ENCODE measurements at regions not wholly inside any gene's neighbourhood (a gene's known extent, or its start where the extent isn't known, plus 50 kb on each side); places are given as distances from the start of the nearest gene placed in this dataset.
"Not testable (repeated sequence)": the region's sequence is repeated elsewhere in the genome, so short reads cannot be mapped to it uniquely, and the experiment has no call there.

DNA sequence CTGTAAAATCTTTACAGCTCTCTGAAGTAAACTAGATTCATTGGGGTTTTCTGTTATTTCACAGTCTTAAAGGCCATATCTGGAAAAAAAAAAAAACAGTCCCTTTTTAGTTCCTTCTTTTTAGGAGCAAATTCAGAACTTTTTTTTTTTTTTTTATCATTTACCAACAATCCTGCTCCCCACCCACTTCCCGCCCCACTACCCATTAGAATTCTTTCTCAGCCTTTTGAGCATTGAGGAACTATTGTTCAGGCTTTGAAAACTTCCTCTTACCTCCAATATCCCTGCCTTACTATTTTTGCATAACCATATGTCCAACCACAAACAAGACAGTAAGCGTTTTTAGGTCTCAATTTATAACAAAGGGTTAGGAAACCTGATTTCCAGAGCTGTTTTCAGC is 330.1 kb downstream of the PLPP3 start:
- no peak overlapping the region for H3K4me2 ChIP-seq (ENCODE audit: extremely low read depth, insufficient read depth, low read length)
- H3K9me3 ChIP-seq (ENCODE audit: control insufficient read depth, insufficient read depth, low read depth, low read length): no peaks in the 10 kb centered on the region
- H4K20me1 ChIP-seq (ENCODE audit: control insufficient read depth, extremely low read depth, insufficient read depth, low read length): no peaks in the 10 kb centered on the region
- H3K36me3 ChIP-seq (ENCODE audit: control insufficient read depth, insufficient read depth, low read length): no peaks in the 10 kb centered on the region
- DNase-seq (ENCODE audit: low read depth in 2 of 2): no peak
- no peaks in the 10 kb centered on the region for H3K4me1 ChIP-seq (ENCODE audit: control insufficient read depth, extremely low read depth, insufficient read depth, low read length)
- H2AFZ ChIP-seq (ENCODE audit: low read length): no peak overlapping the region
- no peak overlapping the region for H3K27ac ChIP-seq (ENCODE audit: insufficient read depth, low read length)
- no peaks in the 10 kb centered on the region for H3K79me2 ChIP-seq (ENCODE audit: control insufficient read depth, insufficient read depth, low read length)
- TF ChIP-seq EZH2 (IDR thresholded peaks at IDR 0.05; ENCODE audit: low read length, missing control alignments): no peak
- H3K9ac ChIP-seq (ENCODE audit: insufficient read depth, low read length): no peak overlapping the region
- no peak overlapping the region for H3K4me3 ChIP-seq (replicated peaks in 1 of 4; ENCODE audit: control extremely low read depth in 1 of 4, insufficient read depth in 1 of 4, low read depth in 3 of 4, low read length in 4 of 4)
- H3K27me3 ChIP-seq (ENCODE audit: control insufficient read depth, insufficient read depth, low read length): no peaks in the 10 kb centered on the region

DNA sequence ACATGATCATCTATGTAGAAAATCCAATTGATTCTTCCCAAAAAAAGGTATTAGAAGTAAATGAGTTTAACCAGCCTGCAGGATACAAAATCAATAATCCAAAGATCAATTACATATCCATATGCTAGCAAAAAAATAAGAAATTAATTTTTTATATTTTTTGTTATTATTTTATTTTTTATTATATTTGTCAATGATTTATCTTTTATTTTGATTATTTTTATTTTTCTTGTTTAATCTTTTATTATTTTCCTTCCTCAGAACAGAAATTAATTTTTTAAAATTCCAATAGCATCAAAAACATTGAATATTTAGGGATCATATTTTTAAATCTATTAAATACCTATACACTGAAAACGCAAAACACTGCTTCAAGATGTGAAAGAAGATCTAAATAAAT is 331.2 kb downstream of the PLPP3 start:
- no peak for DNase-seq (ENCODE audit: low read depth in 2 of 2)
- H4K20me1 ChIP-seq (ENCODE audit: control insufficient read depth, extremely low read depth, insufficient read depth, low read length): no peaks in the 10 kb centered on the region
- no peak overlapping the region for H2AFZ ChIP-seq (ENCODE audit: low read length)
- no peaks in the 10 kb centered on the region for H3K36me3 ChIP-seq (ENCODE audit: control insufficient read depth, insufficient read depth, low read length)
- H3K27ac ChIP-seq (ENCODE audit: insufficient read depth, low read length): no peak overlapping the region
- no peaks in the 10 kb centered on the region for H3K79me2 ChIP-seq (ENCODE audit: control insufficient read depth, insufficient read depth, low read length)
- H3K4me3 ChIP-seq (replicated peaks in 1 of 4; ENCODE audit: control extremely low read depth in 1 of 4, insufficient read depth in 1 of 4, low read depth in 3 of 4, low read length in 4 of 4): no peak overlapping the region
- H3K27me3 ChIP-seq (ENCODE audit: control insufficient read depth, insufficient read depth, low read length): no peaks in the 10 kb centered on the region
- no peak overlapping the region for H3K4me2 ChIP-seq (ENCODE audit: extremely low read depth, insufficient read depth, low read length)
- no peak overlapping the region for H3K9ac ChIP-seq (ENCODE audit: insufficient read depth, low read length)
- H3K9me3 ChIP-seq (ENCODE audit: control insufficient read depth, insufficient read depth, low read depth, low read length): no peaks in the 10 kb centered on the region
- TF ChIP-seq EZH2 (IDR thresholded peaks at IDR 0.05; ENCODE audit: low read length, missing control alignments): no peak
- TF ChIP-seq, protein P1, sequence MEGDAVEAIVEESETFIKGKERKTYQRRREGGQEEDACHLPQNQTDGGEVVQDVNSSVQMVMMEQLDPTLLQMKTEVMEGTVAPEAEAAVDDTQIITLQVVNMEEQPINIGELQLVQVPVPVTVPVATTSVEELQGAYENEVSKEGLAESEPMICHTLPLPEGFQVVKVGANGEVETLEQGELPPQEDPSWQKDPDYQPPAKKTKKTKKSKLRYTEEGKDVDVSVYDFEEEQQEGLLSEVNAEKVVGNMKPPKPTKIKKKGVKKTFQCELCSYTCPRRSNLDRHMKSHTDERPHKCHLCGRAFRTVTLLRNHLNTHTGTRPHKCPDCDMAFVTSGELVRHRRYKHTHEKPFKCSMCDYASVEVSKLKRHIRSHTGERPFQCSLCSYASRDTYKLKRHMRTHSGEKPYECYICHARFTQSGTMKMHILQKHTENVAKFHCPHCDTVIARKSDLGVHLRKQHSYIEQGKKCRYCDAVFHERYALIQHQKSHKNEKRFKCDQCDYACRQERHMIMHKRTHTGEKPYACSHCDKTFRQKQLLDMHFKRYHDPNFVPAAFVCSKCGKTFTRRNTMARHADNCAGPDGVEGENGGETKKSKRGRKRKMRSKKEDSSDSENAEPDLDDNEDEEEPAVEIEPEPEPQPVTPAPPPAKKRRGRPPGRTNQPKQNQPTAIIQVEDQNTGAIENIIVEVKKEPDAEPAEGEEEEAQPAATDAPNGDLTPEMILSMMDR (conservative IDR thresholded peaks at IDR 0.05 in 1 of 2, IDR thresholded peaks at IDR 0.05 in 1 of 2; ENCODE audit: low read depth in 1 of 2, low read length in 2 of 2): no peak
- no peaks in the 10 kb centered on the region for H3K4me1 ChIP-seq (ENCODE audit: control insufficient read depth, extremely low read depth, insufficient read depth, low read length)

DNA sequence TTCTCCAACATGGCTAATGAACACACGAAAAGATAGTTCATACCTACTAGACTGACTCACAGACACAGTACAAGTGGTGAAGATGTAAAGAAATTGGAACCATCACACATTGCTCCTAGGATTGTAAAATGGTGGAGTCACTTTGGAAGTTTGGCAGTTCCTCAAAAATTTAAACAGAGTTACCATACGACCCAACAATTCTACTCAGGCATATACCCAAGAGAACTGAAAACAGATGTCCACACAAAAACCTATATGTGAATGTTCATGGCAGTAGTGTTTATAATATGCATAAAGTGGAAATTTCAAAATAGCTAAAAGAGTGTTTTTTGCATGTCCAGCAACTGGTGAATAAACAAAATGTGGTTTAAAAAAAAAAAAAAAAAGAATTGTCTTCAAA is 332.6 kb downstream of the PLPP3 start:
- not testable (repeated sequence) for H3K9ac ChIP-seq (ENCODE audit: insufficient read depth, low read length); H3K4me1 ChIP-seq (ENCODE audit: control insufficient read depth, extremely low read depth, insufficient read depth, low read length); DNase-seq (ENCODE audit: low read depth in 2 of 2); H3K4me2 ChIP-seq (ENCODE audit: extremely low read depth, insufficient read depth, low read length); H3K4me3 ChIP-seq (replicated peaks in 1 of 4; ENCODE audit: control extremely low read depth in 1 of 4, insufficient read depth in 1 of 4, low read depth in 3 of 4, low read length in 4 of 4); H3K9me3 ChIP-seq (ENCODE audit: control insufficient read depth, insufficient read depth, low read depth, low read length); H3K79me2 ChIP-seq (ENCODE audit: control insufficient read depth, insufficient read depth, low read length); H3K36me3 ChIP-seq (ENCODE audit: control insufficient read depth, insufficient read depth, low read length); H2AFZ ChIP-seq (ENCODE audit: low read length); H4K20me1 ChIP-seq (ENCODE audit: control insufficient read depth, extremely low read depth, insufficient read depth, low read length); H3K27me3 ChIP-seq (ENCODE audit: control insufficient read depth, insufficient read depth, low read length); H3K27ac ChIP-seq (ENCODE audit: insufficient read depth, low read length)

DNA sequence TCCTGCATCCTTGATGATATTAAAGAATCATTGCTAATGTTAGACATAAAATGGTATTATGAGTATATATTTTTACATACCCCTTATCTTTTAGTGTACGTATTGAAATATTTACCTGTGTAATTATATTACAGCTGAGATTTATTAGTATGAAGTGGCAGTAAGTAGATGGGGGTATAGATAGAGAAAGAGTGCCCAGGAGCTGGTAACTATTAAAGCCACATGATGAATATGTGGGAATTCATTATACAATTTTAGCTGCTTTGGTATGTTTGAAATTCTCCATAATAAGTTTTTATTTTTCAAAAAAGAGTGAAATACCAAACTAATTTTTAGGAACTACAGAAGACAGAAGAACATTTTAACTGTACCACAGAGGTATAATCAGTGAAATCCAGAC is 339.0 kb downstream of the PLPP3 start:
- no peak for DNase-seq (ENCODE audit: low read depth in 2 of 2)
- TF ChIP-seq, protein P1 (conservative IDR thresholded peaks at IDR 0.05 in 1 of 2, IDR thresholded peaks at IDR 0.05 in 1 of 2; ENCODE audit: low read depth in 1 of 2, low read length in 2 of 2): no peak
- no peak for TF ChIP-seq EZH2 (IDR thresholded peaks at IDR 0.05; ENCODE audit: low read length, missing control alignments)

More for the DNA sequence above, 339.0 kb downstream of the PLPP3 start:
- H3K4me3 ChIP-seq (replicated peaks in 1 of 4; ENCODE audit: control extremely low read depth in 1 of 4, insufficient read depth in 1 of 4, low read depth in 3 of 4, low read length in 4 of 4): no peak overlapping the region
- H4K20me1 ChIP-seq (ENCODE audit: control insufficient read depth, extremely low read depth, insufficient read depth, low read length): no peaks in the 10 kb centered on the region
- H3K9me3 ChIP-seq (ENCODE audit: control insufficient read depth, insufficient read depth, low read depth, low read length): no peaks in the 10 kb centered on the region
- no peaks in the 10 kb centered on the region for H3K27me3 ChIP-seq (ENCODE audit: control insufficient read depth, insufficient read depth, low read length)
- H2AFZ ChIP-seq (ENCODE audit: low read length): no peak overlapping the region
- H3K4me2 ChIP-seq (ENCODE audit: extremely low read depth, insufficient read depth, low read length): no peak overlapping the region
- H3K36me3 ChIP-seq (ENCODE audit: control insufficient read depth, insufficient read depth, low read length): no peaks in the 10 kb centered on the region
- H3K9ac ChIP-seq (ENCODE audit: insufficient read depth, low read length): no peak overlapping the region
- H3K27ac ChIP-seq (ENCODE audit: insufficient read depth, low read length): no peak overlapping the region
- no peaks in the 10 kb centered on the region for H3K4me1 ChIP-seq (ENCODE audit: control insufficient read depth, extremely low read depth, insufficient read depth, low read length)
- H3K79me2 ChIP-seq (ENCODE audit: control insufficient read depth, insufficient read depth, low read length): no peaks in the 10 kb centered on the region
